ENCODE measurements at regions not wholly inside any gene's neighbourhood (a gene's known extent, or its start where the extent isn't known, plus 50 kb on each side); places are given as distances from the start of the nearest gene placed in this dataset.

- no peak overlapping the region for H3K4me3 Mint-ChIP-seq
- no peak for TF ChIP-seq CTCF (conservative IDR thresholded peaks at IDR 0.05)
- no peak overlapping the region for H3K27ac Mint-ChIP-seq
- H3K36me3 Mint-ChIP-seq: no peaks in the 10 kb centered on the region
- no peak for DNase-seq (ENCODE audit: extremely low spot score, unreplicated experiment)
- no peaks in the 10 kb centered on the region for H3K27me3 Mint-ChIP-seq
- H3K9me3 Mint-ChIP-seq: no peaks in the 10 kb centered on the region
- H3K4me1 Mint-ChIP-seq (ENCODE audit: unreplicated experiment): no peaks in the 10 kb centered on the region
These were observed 190.2 kb upstream of the LRRC7 start for GRCh38 chr1:69377507-69377906.

GRCh38 chr1:69388044-69388443, 179.7 kb upstream of the LRRC7 start:
- DNase-seq (ENCODE audit: extremely low spot score, unreplicated experiment): no peak
- no peaks in the 10 kb centered on the region for H3K4me1 Mint-ChIP-seq (ENCODE audit: unreplicated experiment)
- no peaks in the 10 kb centered on the region for H3K36me3 Mint-ChIP-seq
- H3K9me3 Mint-ChIP-seq: peaks cover 6% of the 10 kb centered on the region
- no peaks in the 10 kb centered on the region for H3K27me3 Mint-ChIP-seq
- TF ChIP-seq CTCF (conservative IDR thresholded peaks at IDR 0.05): no peak
- no peak overlapping the region for H3K27ac Mint-ChIP-seq
- no peak overlapping the region for H3K4me3 Mint-ChIP-seq

GRCh38 chr1:69400128-69400527, 167.6 kb upstream of the LRRC7 start:
- Mint-ChIP-seq H3K36me3 (no peaks in the 10 kb centered on the region), H3K4me1 (ENCODE audit: unreplicated experiment) (no peaks in the 10 kb centered on the region), H3K9me3 (no peaks in the 10 kb centered on the region), H3K27me3 (no peaks in the 10 kb centered on the region), H3K27ac (no peak overlapping the region), H3K4me3 (no peak overlapping the region)
- DNase-seq (ENCODE audit: extremely low spot score, unreplicated experiment): no peak
- no peak for TF ChIP-seq CTCF (conservative IDR thresholded peaks at IDR 0.05)

GRCh38 chr1:69401879-69402278, 165.8 kb upstream of the LRRC7 start:
- Mint-ChIP-seq H3K27ac (no peak overlapping the region), H3K4me1 (ENCODE audit: unreplicated experiment) (no peaks in the 10 kb centered on the region), H3K9me3 (no peaks in the 10 kb centered on the region), H3K4me3 (no peak overlapping the region), H3K27me3 (no peaks in the 10 kb centered on the region), H3K36me3 (no peaks in the 10 kb centered on the region)
- no peak for DNase-seq (ENCODE audit: extremely low spot score, unreplicated experiment)
- no peak for TF ChIP-seq CTCF (conservative IDR thresholded peaks at IDR 0.05)

DNA sequence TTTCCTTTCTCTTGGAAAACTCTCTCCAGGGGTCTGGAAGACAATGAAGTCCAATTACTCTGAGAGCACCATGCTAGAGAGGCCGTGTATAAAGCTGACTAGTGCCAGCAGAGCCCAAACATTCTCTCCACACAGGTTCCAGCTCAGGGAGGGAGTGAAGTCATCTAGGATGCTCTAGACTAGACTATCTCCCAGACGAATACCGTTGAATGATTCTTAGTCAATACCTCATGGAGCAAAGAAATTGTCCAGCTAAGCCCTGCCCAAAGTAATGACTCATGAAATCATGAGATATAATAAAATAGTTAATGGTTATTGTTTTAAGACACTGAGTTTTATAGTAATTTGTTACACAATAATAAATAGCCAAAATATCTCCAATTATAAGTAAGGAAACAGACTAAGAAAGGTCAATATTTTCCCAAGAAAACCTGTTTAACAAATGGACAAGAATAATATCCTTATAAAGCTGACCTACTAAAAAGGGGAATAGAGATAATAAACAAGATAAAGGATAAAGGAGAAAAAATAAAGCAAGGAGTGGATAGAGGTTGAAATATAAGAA, 163.9 kb upstream of the LRRC7 start:
- Mint-ChIP-seq H3K9me3 (no peaks in the 10 kb centered on the region), H3K4me3 (no peak overlapping the region), H3K27ac (no peak overlapping the region), H3K27me3 (no peaks in the 10 kb centered on the region), H3K36me3 (no peaks in the 10 kb centered on the region), H3K4me1 (ENCODE audit: unreplicated experiment) (no peaks in the 10 kb centered on the region)
- DNase-seq (ENCODE audit: extremely low spot score, unreplicated experiment): no peak
- no peak for TF ChIP-seq CTCF (conservative IDR thresholded peaks at IDR 0.05)

GRCh38 chr1:69404486-69404885, 163.2 kb upstream of the LRRC7 start:
- Mint-ChIP-seq H3K27me3 (no peaks in the 10 kb centered on the region), H3K9me3 (no peaks in the 10 kb centered on the region), H3K4me1 (ENCODE audit: unreplicated experiment) (no peaks in the 10 kb centered on the region), H3K36me3 (no peaks in the 10 kb centered on the region), H3K27ac (no peak overlapping the region), H3K4me3 (no peak overlapping the region)
- DNase-seq (ENCODE audit: extremely low spot score, unreplicated experiment): no peak
- no peak for TF ChIP-seq CTCF (conservative IDR thresholded peaks at IDR 0.05)
